NCI-H128 (cell line): ENCODE measurements at regions not wholly inside any gene's neighbourhood (a gene's known extent, or its start where the extent isn't known, plus 50 kb on each side); places are given as distances from the start of the nearest gene placed in this dataset.
"Not testable (repeated sequence)": the region's sequence is repeated elsewhere in the genome, so short reads cannot be mapped to it uniquely, and the experiment has no call there.

Experiments
- DNase-seq: peaks from one replicate; lab custom pipeline; 2025; ENCODE audit not compliant: unreplicated experiment; lab: John Stamatoyannopoulos, UW

DNA sequence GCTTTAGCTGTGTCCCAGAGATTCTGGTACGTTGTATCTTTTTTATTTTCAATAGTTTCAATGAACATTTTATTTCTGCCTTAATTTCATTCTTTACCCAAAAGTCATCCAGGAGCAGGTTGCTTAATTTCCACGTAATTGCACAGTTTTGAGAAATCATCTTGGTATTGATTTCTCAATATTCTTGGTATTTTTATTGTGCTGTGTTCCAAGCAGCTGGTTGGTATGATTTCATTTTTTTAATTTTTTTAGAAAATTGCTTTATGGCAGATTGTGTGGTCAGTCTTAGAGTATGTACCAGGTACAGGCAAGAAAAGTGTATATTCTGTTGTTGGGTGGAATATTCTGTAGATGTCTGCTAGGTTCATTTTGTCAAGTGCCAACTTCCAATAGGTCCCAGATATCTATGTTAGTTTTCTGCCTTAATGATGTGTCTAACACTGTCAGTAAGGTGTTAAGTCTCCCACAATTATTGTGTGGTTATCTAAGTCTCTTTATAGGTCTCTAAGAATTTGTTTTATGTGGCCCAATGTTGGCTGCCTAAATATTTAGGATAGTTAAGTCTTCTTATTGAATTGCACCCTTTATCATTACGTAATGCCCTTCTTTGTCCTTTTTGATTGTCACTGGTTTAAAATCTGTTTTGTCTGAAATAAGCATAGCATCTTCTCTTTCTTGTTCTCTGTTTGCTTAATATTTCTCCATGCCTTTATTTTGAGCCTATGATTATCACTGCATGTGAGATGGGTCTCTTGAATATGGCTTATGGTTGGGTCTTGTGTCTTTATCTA lies 366.9 kb upstream of the IRAK1BP1 start:
- DNase-seq: no peak

GRCh38 chr6:78502386-78502887 lies 364.9 kb upstream of the IRAK1BP1 start:
- no peak for DNase-seq

DNA sequence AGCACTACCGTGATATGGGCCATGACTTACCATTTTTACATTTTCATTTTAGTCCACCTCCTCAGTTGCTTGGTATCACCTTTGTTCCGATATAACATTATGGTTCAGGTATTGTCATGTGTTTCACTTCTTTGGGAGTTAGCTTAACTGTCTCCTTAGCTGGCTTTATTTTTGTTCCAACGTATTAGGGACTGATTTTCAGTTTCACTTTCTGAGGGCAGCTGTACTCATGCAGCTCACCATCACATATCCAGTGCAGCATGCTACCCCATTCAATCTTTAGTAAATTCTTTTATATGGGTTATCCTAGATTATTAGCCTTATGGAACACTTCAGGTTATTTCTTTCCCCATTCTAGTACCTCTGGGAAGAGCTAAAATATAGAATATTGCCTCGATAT lies 362.2 kb upstream of the IRAK1BP1 start:
- DNase-seq: no peak

- no peak for DNase-seq
Measured at GRCh38 chr6:78511009-78511408, 356.3 kb upstream of the IRAK1BP1 start.

DNA sequence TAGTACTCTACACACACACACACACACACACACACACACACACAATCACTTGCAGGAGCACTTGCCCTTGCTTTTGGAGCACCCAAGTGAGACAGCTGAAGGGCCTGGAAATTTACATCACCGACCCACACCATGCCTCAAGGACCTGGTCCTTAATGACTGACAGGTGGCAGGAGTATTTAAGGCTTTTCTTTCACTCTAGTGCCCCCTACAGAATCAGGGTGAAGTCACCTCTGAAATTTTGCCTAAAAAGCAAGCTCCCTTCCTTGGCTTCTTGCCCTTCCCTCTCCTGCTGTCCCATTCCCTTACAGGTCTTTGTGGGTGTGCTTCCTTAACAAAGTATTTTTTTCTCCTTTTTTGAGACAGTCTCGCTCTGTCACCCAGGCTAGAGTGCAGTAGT lies 353.5 kb upstream of the IRAK1BP1 start:
- DNase-seq: no peak

DNA sequence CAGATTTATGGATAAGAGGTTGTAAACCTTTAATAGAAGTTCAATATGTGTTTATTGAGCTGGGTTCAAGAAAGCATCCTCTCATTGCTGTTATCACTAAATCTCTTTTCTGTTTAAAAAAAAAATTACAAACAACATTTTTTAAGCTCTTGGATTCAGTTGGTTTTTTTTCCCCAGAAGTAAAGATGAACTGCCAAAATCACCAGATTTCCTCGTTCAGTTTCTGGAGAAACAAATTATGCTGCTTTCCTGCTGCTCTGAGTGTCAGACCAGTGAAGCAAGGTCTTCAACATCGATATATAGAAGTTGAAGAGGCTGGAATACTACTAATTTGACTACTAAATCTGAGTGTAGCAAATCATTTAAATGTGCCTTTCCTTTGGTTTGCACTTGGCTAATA lies 352.1 kb upstream of the IRAK1BP1 start:
- DNase-seq: no peak

DNA sequence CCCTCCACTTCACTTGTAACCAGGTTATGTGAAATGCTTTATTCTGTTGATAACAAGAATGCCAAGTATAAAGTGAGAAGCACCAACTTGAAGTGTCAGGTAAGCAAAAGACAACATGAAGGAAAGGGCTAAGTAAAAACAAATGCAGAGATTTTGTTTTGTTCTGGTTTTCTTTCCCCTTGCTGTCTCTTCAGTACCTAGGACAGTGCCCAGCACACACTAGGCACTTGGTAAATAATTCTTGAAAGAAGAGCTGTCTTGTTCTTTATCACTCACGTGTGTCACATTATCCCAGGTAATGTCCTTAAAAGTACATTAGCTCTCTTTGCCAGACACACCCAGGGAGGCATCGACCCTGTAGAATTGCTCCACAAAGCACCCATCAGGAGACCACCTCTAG lies 350.0 kb upstream of the IRAK1BP1 start:
- no peak for DNase-seq

GRCh38 chr6:78523622-78524021 lies 343.7 kb upstream of the IRAK1BP1 start:
- no peak for DNase-seq

DNA sequence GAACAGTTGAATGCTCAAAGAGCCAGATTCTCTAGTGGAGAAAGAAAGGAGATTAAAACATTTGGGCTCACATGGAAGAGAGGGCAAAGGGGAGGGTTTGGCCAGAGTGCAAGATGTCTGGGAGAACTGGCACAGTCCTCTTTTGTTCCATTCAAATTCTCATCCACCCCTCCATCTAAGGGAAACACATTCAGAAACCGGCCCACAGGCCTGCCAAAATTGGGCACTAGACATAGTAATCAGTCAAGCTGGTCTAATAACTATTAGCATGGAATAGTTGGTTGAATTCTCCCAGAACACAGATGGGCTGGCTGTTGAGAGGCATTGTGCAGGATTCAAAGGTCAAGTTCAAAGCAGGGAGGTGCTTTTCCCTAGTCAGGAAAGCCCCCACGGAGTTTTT lies 341.4 kb upstream of the IRAK1BP1 start:
- DNase-seq: no peak

DNA sequence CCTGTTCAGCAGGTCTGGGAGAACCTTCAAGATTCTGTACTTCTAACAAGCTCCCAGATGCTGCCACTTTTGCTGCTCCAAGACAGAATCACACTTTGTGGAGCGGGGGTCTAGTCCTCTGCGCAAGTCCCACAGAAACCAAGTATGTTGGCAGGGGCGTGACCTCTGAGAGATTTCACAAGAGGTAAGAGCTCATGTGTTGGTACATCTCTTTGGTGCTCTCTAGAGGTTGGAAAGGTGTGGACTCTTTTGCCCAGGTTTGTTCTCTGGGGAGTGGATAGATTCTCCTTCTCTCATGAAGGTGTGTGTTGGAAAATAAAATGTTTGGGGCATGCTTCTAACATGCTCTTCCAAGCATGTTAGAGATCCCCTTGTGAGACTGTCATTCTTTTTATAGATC lies 340.9 kb upstream of the IRAK1BP1 start:
- no peak for DNase-seq

- DNase-seq: no peak
Measured at GRCh38 chr6:78528926-78529325, 338.4 kb upstream of the IRAK1BP1 start.

DNA sequence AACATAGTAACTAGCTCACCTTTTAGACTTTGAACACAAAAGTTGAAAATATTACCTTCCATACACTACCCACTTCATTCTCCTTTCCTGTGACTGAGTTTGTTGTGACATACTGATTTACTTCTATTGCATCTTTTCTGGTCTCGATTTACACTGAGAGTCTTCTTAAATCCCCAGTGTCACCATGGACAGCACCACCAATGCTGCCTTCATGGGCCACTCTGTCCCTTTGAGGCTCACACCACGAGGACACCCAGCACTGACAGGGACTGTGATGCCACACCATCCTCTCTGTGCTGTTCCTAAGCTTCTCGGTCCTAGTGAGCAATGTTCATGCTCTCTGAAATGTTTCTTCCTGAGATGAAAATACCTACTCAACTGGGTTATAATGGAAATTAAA lies 337.1 kb upstream of the IRAK1BP1 start:
- DNase-seq: no peak

- DNase-seq: no peak
Measured at GRCh38 chr6:78533426-78533825, 333.9 kb upstream of the IRAK1BP1 start.

DNA sequence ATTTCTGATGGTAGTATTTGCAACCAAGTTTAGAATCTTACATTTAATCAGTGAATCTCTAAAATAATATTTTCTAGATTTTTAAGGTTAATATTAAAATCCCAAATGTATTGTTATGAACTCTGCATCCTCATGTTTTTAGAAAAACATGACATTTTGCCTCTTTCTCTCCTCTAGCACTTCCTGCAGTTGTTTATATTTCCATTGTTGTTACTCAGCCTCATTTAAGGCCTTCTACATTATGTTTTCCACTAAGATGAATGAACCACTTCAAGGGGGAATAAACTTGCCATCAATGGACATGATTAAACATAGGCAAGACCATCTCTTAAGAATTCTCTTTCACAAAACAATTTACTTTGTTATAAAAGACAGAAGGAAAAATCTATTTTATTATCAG lies 333.5 kb upstream of the IRAK1BP1 start:
- no peak for DNase-seq

DNA sequence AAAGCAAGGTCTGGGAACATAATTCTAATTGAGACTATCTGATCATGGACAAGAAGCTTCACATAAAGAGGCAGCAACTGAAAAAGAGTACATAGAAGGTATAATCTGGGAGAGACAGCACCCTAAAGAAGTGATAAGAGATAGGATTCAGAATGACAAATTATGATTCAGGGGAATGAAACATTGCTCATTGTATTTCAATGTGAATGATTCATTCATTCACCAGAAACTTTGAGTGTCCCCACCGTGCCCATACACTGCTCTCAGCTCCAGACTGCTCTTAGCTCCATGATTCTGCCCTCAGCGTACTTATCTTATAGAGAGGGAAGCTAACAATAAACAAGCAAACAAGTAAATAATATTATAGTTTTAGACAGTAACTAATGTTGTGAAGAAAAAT lies 329.3 kb upstream of the IRAK1BP1 start:
- no peak for DNase-seq

- DNase-seq: not testable (repeated sequence)
Measured at GRCh38 chr6:78547636-78548035, 319.7 kb upstream of the IRAK1BP1 start.

DNA sequence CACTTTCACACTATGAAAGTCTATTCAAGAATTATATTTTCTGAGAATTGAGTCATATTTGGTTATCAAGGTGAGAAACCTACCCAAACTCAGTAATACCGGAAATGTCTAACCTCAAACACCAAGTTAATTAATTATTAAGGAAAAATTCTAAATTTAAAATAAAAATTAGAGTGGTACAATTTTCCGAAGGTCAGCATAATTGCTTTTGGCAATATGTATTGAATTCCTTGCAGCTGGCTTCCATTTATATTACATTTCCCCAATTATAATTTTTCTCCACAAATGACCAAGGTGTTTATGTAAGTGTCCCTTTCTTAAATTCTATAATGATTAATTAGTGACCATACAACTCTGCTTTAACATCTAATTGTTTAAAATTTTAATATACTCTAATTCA lies 316.0 kb upstream of the IRAK1BP1 start:
- no peak for DNase-seq

- no peak for DNase-seq
Measured at GRCh38 chr6:78552435-78552834, 314.9 kb upstream of the IRAK1BP1 start.

GRCh38 chr6:78554341-78554740 lies 313.0 kb upstream of the IRAK1BP1 start:
- DNase-seq: no peak

DNA sequence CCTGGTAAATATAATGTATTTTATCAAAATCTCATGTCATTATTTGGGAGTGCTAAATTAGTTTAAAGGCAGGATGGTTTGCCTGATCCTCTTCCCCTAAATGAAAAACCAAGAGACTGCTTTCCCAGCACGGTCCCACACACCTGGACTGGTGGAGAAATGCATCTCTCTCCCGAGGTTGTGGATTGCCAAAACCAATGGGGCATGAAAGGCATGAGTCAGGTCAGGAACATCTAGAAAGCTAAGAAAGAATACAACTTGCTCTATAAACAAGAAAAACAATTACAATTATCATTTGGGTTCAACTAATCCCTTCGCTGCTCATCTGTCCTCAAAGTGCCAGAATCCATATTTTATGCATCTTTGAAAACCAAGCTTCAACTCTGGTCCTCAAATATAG lies 308.3 kb upstream of the IRAK1BP1 start:
- DNase-seq: no peak

DNA sequence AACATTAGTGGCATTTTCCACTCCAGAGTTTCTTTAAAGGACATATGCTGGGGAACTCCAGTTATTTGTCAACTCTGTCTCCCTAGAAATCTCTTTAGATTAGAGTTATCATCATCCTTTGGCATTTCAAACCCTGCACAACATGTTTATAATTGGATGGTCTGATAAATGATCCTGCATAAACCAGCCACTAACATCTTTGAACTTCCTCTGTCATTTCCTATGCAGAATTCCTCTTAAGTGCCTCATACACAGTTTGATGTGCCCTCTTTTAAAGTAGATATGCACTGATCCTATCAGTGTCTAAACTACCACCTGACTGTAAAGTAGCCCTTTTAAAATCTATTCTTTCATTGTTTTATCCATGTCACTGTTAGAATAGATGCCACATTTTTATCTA lies 306.3 kb upstream of the IRAK1BP1 start:
- no peak for DNase-seq

DNA sequence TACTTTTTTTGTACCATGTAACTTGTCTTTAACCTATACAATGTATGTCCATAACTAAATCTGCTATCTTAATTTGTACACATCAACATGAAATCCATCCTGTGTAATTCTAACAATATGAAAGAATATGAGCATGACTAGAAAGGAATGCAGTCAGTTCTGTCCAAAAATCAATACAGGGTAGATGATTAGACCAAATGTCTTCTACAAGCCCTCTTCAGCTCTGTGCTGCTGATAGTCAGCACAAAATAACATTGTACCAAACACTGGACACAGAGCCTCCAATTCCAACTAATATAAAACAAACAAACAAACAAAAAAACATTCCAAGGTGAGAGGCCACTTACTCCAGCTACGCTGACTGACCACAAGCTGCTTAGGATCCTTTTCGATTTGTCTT lies 301.4 kb upstream of the IRAK1BP1 start:
- DNase-seq: no peak

DNA sequence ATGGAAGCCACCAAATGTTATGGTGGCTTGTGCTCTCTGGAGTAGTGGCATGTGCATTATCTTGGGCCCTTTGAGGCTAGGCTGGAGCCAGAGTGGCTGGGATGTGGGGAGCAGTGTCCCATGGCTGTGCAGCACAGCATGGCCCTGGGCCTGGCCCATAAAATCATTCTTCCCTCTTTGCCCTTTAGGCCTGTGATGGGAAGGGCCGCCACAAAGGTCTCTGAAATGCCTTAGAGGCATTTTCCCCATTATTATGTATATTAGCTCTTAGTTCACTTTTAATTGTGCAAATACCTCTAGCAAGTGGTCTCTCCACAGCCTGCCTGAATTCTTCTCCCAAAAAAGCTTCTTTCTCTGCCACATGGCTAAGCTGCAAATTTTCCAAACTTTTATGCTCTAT lies 297.3 kb upstream of the IRAK1BP1 start:
- DNase-seq: no peak
